ENCODE measurements at regions not wholly inside any gene's neighbourhood (a gene's known extent, or its start where the extent isn't known, plus 50 kb on each side); places are given as distances from the start of the nearest gene placed in this dataset.

DNA sequence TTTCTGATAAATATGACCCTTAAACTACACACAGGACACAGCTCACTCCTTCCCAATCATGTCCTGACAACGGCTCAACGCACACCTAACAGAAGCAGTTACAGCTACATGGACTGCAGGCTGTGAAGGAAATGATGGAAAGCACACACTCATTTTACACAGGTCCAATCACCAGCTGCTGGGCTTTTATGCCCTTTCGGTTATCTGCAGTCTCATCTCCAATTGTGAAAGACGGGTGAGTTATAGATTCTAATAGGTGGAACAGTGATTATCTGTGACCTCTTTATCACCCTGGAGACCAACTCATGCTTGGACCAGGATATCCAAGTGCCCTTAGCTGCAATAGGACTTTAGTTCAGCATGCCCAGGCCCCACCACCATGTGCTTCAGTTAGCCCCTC lies 110.4 kb upstream of the CREB1 start:
- Mint-ChIP-seq H3K27me3 (ENCODE audit: unreplicated experiment) (no peaks in the 10 kb centered on the region), H3K27ac (ENCODE audit: unreplicated experiment) (no peak overlapping the region), H3K4me3 (ENCODE audit: unreplicated experiment) (no peak overlapping the region), H3K9me3 (ENCODE audit: unreplicated experiment) (no peaks in the 10 kb centered on the region), H3K36me3 (ENCODE audit: low read depth, unreplicated experiment) (no peaks in the 10 kb centered on the region), H3K4me1 (ENCODE audit: unreplicated experiment) (no peaks in the 10 kb centered on the region)
- TF ChIP-seq, protein P1, sequence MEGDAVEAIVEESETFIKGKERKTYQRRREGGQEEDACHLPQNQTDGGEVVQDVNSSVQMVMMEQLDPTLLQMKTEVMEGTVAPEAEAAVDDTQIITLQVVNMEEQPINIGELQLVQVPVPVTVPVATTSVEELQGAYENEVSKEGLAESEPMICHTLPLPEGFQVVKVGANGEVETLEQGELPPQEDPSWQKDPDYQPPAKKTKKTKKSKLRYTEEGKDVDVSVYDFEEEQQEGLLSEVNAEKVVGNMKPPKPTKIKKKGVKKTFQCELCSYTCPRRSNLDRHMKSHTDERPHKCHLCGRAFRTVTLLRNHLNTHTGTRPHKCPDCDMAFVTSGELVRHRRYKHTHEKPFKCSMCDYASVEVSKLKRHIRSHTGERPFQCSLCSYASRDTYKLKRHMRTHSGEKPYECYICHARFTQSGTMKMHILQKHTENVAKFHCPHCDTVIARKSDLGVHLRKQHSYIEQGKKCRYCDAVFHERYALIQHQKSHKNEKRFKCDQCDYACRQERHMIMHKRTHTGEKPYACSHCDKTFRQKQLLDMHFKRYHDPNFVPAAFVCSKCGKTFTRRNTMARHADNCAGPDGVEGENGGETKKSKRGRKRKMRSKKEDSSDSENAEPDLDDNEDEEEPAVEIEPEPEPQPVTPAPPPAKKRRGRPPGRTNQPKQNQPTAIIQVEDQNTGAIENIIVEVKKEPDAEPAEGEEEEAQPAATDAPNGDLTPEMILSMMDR (IDR thresholded peaks at IDR 0.05; ENCODE audit: unreplicated experiment), result no peak
- no peak for DNase-seq (ENCODE audit: low spot score)

DNA sequence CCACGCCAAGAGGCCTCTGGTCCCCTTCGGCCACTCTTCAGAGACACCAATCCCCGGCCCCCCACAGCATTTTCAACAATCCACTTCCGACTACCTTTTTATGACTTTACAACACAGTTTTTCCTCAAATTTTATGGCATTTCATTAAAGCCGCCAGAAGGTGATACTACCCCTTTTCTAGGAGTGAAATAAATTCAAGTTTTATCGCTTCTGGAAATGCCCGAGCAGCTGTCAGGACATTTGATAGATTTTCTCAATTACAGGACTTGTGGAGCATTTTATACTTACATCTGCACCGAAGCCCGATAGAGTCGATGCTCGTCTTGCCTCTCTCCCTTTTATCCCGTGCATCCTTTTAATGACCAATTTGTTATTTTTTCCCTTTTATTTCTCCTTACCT lies 108.1 kb upstream of the CREB1 start:
- H3K36me3 Mint-ChIP-seq (ENCODE audit: low read depth, unreplicated experiment), result no peaks in the 10 kb centered on the region
- H3K9me3 Mint-ChIP-seq (ENCODE audit: unreplicated experiment), result no peaks in the 10 kb centered on the region
- no peak overlapping the region for H3K4me3 Mint-ChIP-seq (ENCODE audit: unreplicated experiment)
- H3K4me1 Mint-ChIP-seq (ENCODE audit: unreplicated experiment), result no peaks in the 10 kb centered on the region
- H3K27me3 Mint-ChIP-seq (ENCODE audit: unreplicated experiment), result no peaks in the 10 kb centered on the region
- TF ChIP-seq, protein P1 (IDR thresholded peaks at IDR 0.05; ENCODE audit: unreplicated experiment), result no peak
- no peak for DNase-seq (ENCODE audit: low spot score)
- H3K27ac Mint-ChIP-seq (ENCODE audit: unreplicated experiment), result no peak overlapping the region

DNA sequence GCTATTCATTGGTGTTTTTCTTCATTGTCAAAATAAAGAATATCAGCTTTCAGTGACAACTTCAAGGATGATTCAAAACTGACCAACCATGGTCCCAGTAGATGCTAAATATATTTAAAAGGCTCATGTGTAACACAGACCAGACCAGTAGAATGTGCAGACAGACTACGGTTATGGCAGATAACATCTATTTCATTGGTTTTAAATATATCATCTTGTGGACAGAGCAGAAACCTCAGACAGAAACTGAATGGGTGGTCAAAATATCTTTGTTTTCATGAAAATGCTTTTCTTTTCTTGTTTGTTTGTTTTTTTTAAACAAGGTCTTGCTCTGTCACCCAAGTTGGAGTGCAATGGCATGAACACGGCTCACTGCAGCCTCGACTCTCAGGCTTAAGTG lies 107.4 kb upstream of the CREB1 start:
- no peaks in the 10 kb centered on the region for H3K9me3 Mint-ChIP-seq (ENCODE audit: unreplicated experiment)
- no peaks in the 10 kb centered on the region for H3K36me3 Mint-ChIP-seq (ENCODE audit: low read depth, unreplicated experiment)
- TF ChIP-seq, protein P1 (IDR thresholded peaks at IDR 0.05; ENCODE audit: unreplicated experiment), result no peak
- H3K27ac Mint-ChIP-seq (ENCODE audit: unreplicated experiment), result no peak overlapping the region
- no peak for DNase-seq (ENCODE audit: low spot score)
- no peaks in the 10 kb centered on the region for H3K4me1 Mint-ChIP-seq (ENCODE audit: unreplicated experiment)
- H3K27me3 Mint-ChIP-seq (ENCODE audit: unreplicated experiment), result no peaks in the 10 kb centered on the region
- H3K4me3 Mint-ChIP-seq (ENCODE audit: unreplicated experiment), result no peak overlapping the region

DNA sequence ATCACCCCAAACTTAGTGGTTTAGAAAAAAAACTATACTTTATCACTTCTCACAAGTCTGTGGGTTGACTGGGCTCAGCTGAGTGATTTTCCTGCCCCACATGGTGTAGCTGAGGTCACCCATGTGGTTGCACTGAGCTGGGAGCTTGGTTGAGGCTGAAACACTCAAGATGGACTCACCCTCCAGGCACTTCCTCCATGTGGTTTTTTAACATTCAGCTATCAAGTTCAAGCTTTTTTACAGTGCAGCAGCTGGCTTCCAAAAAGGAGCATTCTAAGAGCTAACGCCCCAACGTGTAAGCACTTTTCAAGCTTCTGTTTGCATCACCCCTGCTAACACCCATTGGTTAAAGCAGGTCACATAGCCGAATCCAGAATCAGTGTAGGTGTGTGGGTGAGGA lies 105.9 kb upstream of the CREB1 start:
- DNase-seq (ENCODE audit: low spot score), result no peak
- Mint-ChIP-seq H3K27me3 (ENCODE audit: unreplicated experiment) (no peaks in the 10 kb centered on the region), H3K9me3 (ENCODE audit: unreplicated experiment) (no peaks in the 10 kb centered on the region), H3K27ac (ENCODE audit: unreplicated experiment) (no peak overlapping the region), H3K4me3 (ENCODE audit: unreplicated experiment) (no peak overlapping the region), H3K36me3 (ENCODE audit: low read depth, unreplicated experiment) (no peaks in the 10 kb centered on the region), H3K4me1 (ENCODE audit: unreplicated experiment) (no peaks in the 10 kb centered on the region)
- TF ChIP-seq, protein P1 (IDR thresholded peaks at IDR 0.05; ENCODE audit: unreplicated experiment), result no peak

DNA sequence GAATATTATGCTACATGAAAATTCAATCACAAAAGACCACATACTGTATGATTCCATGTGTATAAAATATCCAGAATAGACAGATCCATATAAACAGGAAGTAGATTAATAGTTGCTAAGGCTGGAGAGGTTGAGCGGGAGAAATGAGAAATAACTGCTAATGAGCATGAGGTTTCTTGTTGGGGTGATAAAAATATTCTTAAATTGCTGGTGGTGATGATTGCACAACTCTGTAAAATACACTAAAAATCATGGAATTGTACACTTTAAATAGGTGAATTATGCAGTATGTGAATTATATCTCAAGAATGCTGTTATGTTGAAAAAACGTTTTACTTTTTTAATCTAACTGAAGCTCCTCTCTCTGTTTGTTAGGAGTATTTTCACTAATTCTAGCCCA lies 101.8 kb upstream of the CREB1 start:
- H3K27me3 Mint-ChIP-seq (ENCODE audit: unreplicated experiment), result no peaks in the 10 kb centered on the region
- DNase-seq (ENCODE audit: low spot score), result no peak
- TF ChIP-seq, protein P1 (IDR thresholded peaks at IDR 0.05; ENCODE audit: unreplicated experiment), result no peak
- no peaks in the 10 kb centered on the region for H3K36me3 Mint-ChIP-seq (ENCODE audit: low read depth, unreplicated experiment)
- no peak overlapping the region for H3K4me3 Mint-ChIP-seq (ENCODE audit: unreplicated experiment)
- no peaks in the 10 kb centered on the region for H3K9me3 Mint-ChIP-seq (ENCODE audit: unreplicated experiment)
- peaks cover 5% of the 10 kb centered on the region for H3K4me1 Mint-ChIP-seq (ENCODE audit: unreplicated experiment)
- no peak overlapping the region for H3K27ac Mint-ChIP-seq (ENCODE audit: unreplicated experiment)
